ENCODE measurements at regions not wholly inside any gene's neighbourhood (a gene's known extent, or its start where the extent isn't known, plus 50 kb on each side); places are given as distances from the start of the nearest gene placed in this dataset.

DNA sequence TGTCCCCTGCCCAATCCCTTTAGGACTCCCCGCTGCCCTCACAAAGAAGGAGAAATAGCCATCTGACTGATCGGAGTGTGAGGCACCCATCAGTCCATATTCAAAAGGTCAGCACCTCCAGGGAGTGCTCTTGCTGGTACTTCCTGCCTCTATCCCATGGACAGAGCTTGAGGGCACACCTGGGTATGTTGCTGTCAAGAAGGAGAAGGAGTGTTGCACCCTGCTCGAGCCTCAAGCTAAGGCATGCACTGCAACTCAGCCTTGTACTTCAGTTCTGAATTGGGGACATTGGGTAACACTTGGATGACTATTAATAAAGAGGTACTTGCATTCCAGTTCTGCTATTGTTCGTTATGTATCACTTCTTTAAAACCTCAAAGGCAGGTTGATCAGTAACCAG lies 190.3 kb upstream of the ZC3H12A start:
- H3K9me2 ChIP-seq (ENCODE audit: insufficient read depth), result no peaks in the 10 kb centered on the region
- no peaks in the 10 kb centered on the region for H3K79me2 ChIP-seq (replicated peaks; ENCODE audit: insufficient read depth)
- no peaks in the 10 kb centered on the region for H3K4me1 ChIP-seq (ENCODE audit: insufficient read depth)
- no peak overlapping the region for H3K4me2 ChIP-seq
- Mint-ChIP-seq H3K27ac (no peak overlapping the region), H3K27me3 (ENCODE audit: insufficient read depth, low read depth, poor library complexity) (peaks cover 4% of the 10 kb centered on the region), H3K4me1 (no peaks in the 10 kb centered on the region; the same call in 2 of the 3 replicates), H3K4me3 (no peak overlapping the region), H3K9me3 (peaks cover 13% of the 10 kb centered on the region), H3K36me3 (ENCODE audit: low read depth) (peaks cover 7% of the 10 kb centered on the region; the same call in 2 of the 3 replicates)
- H3K27ac ChIP-seq (ENCODE audit: low read depth), result no peak overlapping the region
- no peaks in the 10 kb centered on the region for H3K27me3 ChIP-seq (ENCODE audit: insufficient read depth)
- DNase-seq (ENCODE audit: low spot score), result no peak
- no peak overlapping the region for H2AFZ ChIP-seq
- H3K4me3 ChIP-seq, result no peak overlapping the region
- no peaks in the 10 kb centered on the region for H4K20me1 ChIP-seq (replicated peaks; ENCODE audit: insufficient read depth)
- H3K36me3 ChIP-seq (ENCODE audit: insufficient read depth), result no peaks in the 10 kb centered on the region
- ATAC-seq, result no peak
- TF ChIP-seq POLR2AphosphoS5 (IDR thresholded peaks at IDR 0.05; ENCODE audit: low read depth), result no peak
- no peak for TF ChIP-seq ZNF331 (CRISPR knock-in tag; IDR thresholded peaks at IDR 0.05; ENCODE audit: low read depth)
- TF ChIP-seq EZH2phosphoT487 (IDR thresholded peaks at IDR 0.05; ENCODE audit: unreplicated experiment), result no peak
- TF ChIP-seq, protein P1, sequence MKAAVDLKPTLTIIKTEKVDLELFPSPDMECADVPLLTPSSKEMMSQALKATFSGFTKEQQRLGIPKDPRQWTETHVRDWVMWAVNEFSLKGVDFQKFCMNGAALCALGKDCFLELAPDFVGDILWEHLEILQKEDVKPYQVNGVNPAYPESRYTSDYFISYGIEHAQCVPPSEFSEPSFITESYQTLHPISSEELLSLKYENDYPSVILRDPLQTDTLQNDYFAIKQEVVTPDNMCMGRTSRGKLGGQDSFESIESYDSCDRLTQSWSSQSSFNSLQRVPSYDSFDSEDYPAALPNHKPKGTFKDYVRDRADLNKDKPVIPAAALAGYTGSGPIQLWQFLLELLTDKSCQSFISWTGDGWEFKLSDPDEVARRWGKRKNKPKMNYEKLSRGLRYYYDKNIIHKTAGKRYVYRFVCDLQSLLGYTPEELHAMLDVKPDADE (IDR thresholded peaks at IDR 0.05), result no peak
- no peak for TF ChIP-seq JUNB (IDR thresholded peaks at IDR 0.05; ENCODE audit: unreplicated experiment)
- TF ChIP-seq CREB1 (CRISPR knock-in tag; IDR thresholded peaks at IDR 0.05; ENCODE audit: low read depth), result no peak
- no peak for TF ChIP-seq NANOG (IDR thresholded peaks at IDR 0.05; ENCODE audit: borderline replicate concordance)
- TF ChIP-seq, protein P2, sequence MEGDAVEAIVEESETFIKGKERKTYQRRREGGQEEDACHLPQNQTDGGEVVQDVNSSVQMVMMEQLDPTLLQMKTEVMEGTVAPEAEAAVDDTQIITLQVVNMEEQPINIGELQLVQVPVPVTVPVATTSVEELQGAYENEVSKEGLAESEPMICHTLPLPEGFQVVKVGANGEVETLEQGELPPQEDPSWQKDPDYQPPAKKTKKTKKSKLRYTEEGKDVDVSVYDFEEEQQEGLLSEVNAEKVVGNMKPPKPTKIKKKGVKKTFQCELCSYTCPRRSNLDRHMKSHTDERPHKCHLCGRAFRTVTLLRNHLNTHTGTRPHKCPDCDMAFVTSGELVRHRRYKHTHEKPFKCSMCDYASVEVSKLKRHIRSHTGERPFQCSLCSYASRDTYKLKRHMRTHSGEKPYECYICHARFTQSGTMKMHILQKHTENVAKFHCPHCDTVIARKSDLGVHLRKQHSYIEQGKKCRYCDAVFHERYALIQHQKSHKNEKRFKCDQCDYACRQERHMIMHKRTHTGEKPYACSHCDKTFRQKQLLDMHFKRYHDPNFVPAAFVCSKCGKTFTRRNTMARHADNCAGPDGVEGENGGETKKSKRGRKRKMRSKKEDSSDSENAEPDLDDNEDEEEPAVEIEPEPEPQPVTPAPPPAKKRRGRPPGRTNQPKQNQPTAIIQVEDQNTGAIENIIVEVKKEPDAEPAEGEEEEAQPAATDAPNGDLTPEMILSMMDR (conservative IDR thresholded peaks at IDR 0.05; ENCODE audit: low read depth in 2 of 2), result no peak
- TF ChIP-seq, protein P3, sequence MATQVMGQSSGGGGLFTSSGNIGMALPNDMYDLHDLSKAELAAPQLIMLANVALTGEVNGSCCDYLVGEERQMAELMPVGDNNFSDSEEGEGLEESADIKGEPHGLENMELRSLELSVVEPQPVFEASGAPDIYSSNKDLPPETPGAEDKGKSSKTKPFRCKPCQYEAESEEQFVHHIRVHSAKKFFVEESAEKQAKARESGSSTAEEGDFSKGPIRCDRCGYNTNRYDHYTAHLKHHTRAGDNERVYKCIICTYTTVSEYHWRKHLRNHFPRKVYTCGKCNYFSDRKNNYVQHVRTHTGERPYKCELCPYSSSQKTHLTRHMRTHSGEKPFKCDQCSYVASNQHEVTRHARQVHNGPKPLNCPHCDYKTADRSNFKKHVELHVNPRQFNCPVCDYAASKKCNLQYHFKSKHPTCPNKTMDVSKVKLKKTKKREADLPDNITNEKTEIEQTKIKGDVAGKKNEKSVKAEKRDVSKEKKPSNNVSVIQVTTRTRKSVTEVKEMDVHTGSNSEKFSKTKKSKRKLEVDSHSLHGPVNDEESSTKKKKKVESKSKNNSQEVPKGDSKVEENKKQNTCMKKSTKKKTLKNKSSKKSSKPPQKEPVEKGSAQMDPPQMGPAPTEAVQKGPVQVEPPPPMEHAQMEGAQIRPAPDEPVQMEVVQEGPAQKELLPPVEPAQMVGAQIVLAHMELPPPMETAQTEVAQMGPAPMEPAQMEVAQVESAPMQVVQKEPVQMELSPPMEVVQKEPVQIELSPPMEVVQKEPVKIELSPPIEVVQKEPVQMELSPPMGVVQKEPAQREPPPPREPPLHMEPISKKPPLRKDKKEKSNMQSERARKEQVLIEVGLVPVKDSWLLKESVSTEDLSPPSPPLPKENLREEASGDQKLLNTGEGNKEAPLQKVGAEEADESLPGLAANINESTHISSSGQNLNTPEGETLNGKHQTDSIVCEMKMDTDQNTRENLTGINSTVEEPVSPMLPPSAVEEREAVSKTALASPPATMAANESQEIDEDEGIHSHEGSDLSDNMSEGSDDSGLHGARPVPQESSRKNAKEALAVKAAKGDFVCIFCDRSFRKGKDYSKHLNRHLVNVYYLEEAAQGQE (IDR thresholded peaks at IDR 0.05; ENCODE audit: unreplicated experiment), result no peak
- TF ChIP-seq EZH2 (IDR thresholded peaks at IDR 0.05; ENCODE audit: low read depth, unreplicated experiment), result no peak
- TF ChIP-seq STAT1 (IDR thresholded peaks at IDR 0.05; ENCODE audit: unreplicated experiment), result no peak
- no peak for TF ChIP-seq ZNF114 (CRISPR knock-in tag; IDR thresholded peaks at IDR 0.05)
- TF ChIP-seq, protein P4, sequence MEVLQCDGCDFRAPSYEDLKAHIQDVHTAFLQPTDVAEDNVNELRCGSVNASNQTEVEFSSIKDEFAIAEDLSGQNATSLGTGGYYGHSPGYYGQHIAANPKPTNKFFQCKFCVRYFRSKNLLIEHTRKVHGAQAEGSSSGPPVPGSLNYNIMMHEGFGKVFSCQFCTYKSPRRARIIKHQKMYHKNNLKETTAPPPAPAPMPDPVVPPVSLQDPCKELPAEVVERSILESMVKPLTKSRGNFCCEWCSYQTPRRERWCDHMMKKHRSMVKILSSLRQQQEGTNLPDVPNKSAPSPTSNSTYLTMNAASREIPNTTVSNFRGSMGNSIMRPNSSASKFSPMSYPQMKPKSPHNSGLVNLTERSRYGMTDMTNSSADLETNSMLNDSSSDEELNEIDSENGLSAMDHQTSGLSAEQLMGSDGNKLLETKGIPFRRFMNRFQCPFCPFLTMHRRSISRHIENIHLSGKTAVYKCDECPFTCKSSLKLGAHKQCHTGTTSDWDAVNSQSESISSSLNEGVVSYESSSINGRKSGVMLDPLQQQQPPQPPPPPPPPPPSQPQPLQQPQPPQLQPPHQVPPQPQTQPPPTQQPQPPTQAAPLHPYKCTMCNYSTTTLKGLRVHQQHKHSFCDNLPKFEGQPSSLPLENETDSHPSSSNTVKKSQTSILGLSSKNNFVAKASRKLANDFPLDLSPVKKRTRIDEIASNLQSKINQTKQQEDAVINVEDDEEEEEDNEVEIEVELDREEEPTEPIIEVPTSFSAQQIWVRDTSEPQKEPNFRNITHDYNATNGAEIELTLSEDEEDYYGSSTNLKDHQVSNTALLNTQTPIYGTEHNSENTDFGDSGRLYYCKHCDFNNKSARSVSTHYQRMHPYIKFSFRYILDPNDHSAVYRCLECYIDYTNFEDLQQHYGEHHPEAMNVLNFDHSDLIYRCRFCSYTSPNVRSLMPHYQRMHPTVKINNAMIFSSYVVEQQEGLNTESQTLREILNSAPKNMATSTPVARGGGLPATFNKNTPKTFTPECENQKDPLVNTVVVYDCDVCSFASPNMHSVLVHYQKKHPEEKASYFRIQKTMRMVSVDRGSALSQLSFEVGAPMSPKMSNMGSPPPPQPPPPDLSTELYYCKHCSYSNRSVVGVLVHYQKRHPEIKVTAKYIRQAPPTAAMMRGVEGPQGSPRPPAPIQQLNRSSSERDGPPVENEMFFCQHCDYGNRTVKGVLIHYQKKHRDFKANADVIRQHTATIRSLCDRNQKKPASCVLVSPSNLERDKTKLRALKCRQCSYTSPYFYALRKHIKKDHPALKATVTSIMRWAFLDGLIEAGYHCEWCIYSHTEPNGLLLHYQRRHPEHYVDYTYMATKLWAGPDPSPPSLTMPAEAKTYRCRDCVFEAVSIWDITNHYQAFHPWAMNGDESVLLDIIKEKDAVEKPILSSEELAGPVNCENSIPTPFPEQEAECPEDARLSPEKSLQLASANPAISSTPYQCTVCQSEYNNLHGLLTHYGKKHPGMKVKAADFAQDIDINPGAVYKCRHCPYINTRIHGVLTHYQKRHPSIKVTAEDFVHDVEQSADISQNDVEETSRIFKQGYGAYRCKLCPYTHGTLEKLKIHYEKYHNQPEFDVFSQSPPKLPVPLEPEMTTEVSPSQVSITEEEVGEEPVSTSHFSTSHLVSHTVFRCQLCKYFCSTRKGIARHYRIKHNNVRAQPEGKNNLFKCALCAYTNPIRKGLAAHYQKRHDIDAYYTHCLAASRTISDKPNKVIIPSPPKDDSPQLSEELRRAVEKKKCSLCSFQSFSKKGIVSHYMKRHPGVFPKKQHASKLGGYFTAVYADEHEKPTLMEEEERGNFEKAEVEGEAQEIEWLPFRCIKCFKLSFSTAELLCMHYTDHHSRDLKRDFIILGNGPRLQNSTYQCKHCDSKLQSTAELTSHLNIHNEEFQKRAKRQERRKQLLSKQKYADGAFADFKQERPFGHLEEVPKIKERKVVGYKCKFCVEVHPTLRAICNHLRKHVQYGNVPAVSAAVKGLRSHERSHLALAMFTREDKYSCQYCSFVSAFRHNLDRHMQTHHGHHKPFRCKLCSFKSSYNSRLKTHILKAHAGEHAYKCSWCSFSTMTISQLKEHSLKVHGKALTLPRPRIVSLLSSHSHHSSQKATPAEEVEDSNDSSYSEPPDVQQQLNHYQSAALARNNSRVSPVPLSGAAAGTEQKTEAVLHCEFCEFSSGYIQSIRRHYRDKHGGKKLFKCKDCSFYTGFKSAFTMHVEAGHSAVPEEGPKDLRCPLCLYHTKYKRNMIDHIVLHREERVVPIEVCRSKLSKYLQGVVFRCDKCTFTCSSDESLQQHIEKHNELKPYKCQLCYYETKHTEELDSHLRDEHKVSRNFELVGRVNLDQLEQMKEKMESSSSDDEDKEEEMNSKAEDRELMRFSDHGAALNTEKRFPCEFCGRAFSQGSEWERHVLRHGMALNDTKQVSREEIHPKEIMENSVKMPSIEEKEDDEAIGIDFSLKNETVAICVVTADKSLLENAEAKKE (CRISPR knock-in tag; IDR thresholded peaks at IDR 0.05), result no peak
- H3F3A ChIP-seq (replicated peaks; ENCODE audit: low read depth), result no peaks in the 10 kb centered on the region
